B cell (primary cell): ENCODE measurements at regions not wholly inside any gene's neighbourhood (a gene's known extent, or its start where the extent isn't known, plus 50 kb on each side); places are given as distances from the start of the nearest gene placed in this dataset.

Source experiments
- ATAC-seq: fragments of 200-7000 bp; cut with Tn5 transposase; one replicate; pipeline ENCODE4 v1.10.0; 2021; ENCODE audit warnings: low read depth, mild to moderate bottlenecking, moderate number of reproducible peaks, moderate library complexity
- CTCF ChIA-PET: fragments of 350-600 bp; sonication (Branson Sonifier 250); formaldehyde crosslinking; loops from one replicate; lab custom pipeline; 2021; ENCODE audit warnings: antibody characterized with exemption, inconsistent platforms; lab: Charles Lee
- POLR2A ChIA-PET: fragments of 350-600 bp; sonication (Branson Sonifier 250); formaldehyde crosslinking; loops from one replicate; lab custom pipeline; 2021; ENCODE audit warnings: antibody characterized with exemption; lab: Charles Lee
- DNase-seq: peaks from one replicate; pipeline ENCODE4 v3.0.0; 2013
- H2AFZ ChIP-seq: 2 replicates; pipeline ENCODE4 v1.6.1; 2012; ENCODE audit warnings: mild to moderate bottlenecking, low read depth, low read length; ENCODE audit not compliant: insufficient read depth, poor library complexity, severe bottlenecking
- H3K27ac ChIP-seq, 2 donors: 1 replicate in 1 of 2; 2 replicates in 1 of 2; pipeline ENCODE4 v1.5.1; 2012 to 2013; ENCODE audit warnings: low read length in 2 of 2, mild to moderate bottlenecking in 2 of 2, moderate library complexity in 1 of 2
- H3K27me3 ChIP-seq, 4 experiments: fragments of 200-600 bp in 1 of 4; sonication (generic) in 1 of 4; replicated peaks in 1 of 4; 1 replicate in 2 of 4; 2 replicates in 2 of 4; pipeline versions ENCODE4 v1.6.1 to v1.7.0; 2013 to 2016; ENCODE audit warnings: low read length in 3 of 4, mild to moderate bottlenecking in 2 of 4, mixed read lengths in 1 of 4, moderate library complexity in 1 of 4; ENCODE audit not compliant: insufficient read depth in 4 of 4, control insufficient read depth in 3 of 4; ENCODE audit errors: control extremely low read depth in 1 of 4
- H3K36me3 ChIP-seq, 2 experiments: replicated peaks in 1 of 2; 1 replicate in 1 of 2; 2 replicates in 1 of 2; pipeline versions ENCODE4 v1.6.1 to v1.7.1; 2013; ENCODE audit warnings: low read length in 1 of 2; ENCODE audit not compliant: insufficient read depth in 2 of 2, control insufficient read depth in 1 of 2; ENCODE audit errors: control extremely low read depth in 1 of 2, extremely low read depth in 1 of 2
- H3K4me1 ChIP-seq, 2 donors: fragments of 200-600 bp in 1 of 2; sonication (generic) in 1 of 2; 1 replicate in 1 of 2; 2 replicates in 1 of 2; pipeline versions ENCODE4 v1.5.1 to v1.6.1; 2013 to 2017; ENCODE audit warnings: low read length in 2 of 2; ENCODE audit not compliant: control insufficient read depth in 2 of 2, insufficient read depth in 2 of 2
- H3K4me2 ChIP-seq: replicated peaks from 2 replicates; pipeline ENCODE3; 2012; ENCODE audit warnings: mild to moderate bottlenecking, low read depth, low read length; ENCODE audit not compliant: poor library complexity, severe bottlenecking
- H3K4me3 ChIP-seq, 5 experiments: fragments of 200-600 bp in 1 of 5; sonication (generic) in 1 of 5; 1 replicate in 3 of 5; 2 replicates in 2 of 5; pipeline versions ENCODE4 v1.5.1 to v1.7.0; 2011 to 2016; ENCODE audit warnings: low read length in 4 of 5, mild to moderate bottlenecking in 4 of 5, low read depth in 2 of 5, control low read depth in 1 of 5, moderate library complexity in 1 of 5; ENCODE audit not compliant: insufficient read depth in 1 of 5; ENCODE audit errors: control extremely low read depth in 1 of 5, extremely low read depth in 1 of 5
- H3K79me2 ChIP-seq: fragments of 200-600 bp; sonication (generic); one replicate; pipeline ENCODE4 v1.6.0; 2016; ENCODE audit warnings: low read length; ENCODE audit not compliant: control insufficient read depth, insufficient read depth
- H3K9ac ChIP-seq: fragments of 200-600 bp; sonication (generic); 2 replicates; pipeline ENCODE4 v1.6.1; 2017; ENCODE audit warnings: mild to moderate bottlenecking, low read length, moderate library complexity
- H3K9me3 ChIP-seq, 3 donors: one replicate each; pipeline versions ENCODE4 v1.6.1 to v1.7.1; 2013; ENCODE audit warnings: low read length in 2 of 3; ENCODE audit not compliant: control insufficient read depth in 2 of 3, insufficient read depth in 1 of 3; ENCODE audit errors: control extremely low read depth in 1 of 3
- H4K20me1 ChIP-seq: 2 replicates; pipeline ENCODE4 v1.6.0; 2012; ENCODE audit warnings: mild to moderate bottlenecking, low read length; ENCODE audit not compliant: insufficient read depth, control insufficient read depth, poor library complexity, severe bottlenecking
- H3K27ac Mint-ChIP-seq: one replicate; pipeline ENCODE4 v1.8.0; 2021; ENCODE audit warnings: mixed read lengths
- H3K27me3 Mint-ChIP-seq: one replicate; pipeline ENCODE4 v1.8.0; 2021; ENCODE audit warnings: mixed read lengths
- H3K4me1 Mint-ChIP-seq: one replicate; pipeline ENCODE4 v1.8.0; 2021; ENCODE audit warnings: mixed read lengths
- H3K4me3 Mint-ChIP-seq: one replicate; pipeline ENCODE4 v1.8.0; 2021; ENCODE audit warnings: mixed read lengths
- H3K9me3 Mint-ChIP-seq: one replicate; pipeline ENCODE4 v1.8.0; 2022; ENCODE audit warnings: mixed read lengths; ENCODE audit not compliant: insufficient read depth
- EZH2 ChIP-seq: IDR thresholded peaks from 2 replicates; pipeline ENCODE4 v1.6.1; 2012; ENCODE audit warnings: borderline replicate concordance, low read depth, mild to moderate bottlenecking, moderate library complexity, low read length; ENCODE audit not compliant: insufficient read depth, poor library complexity, severe bottlenecking
- WGBS: methylation state at CpG from one replicate; pipeline ENCODE4 v1.1.5; 2013; ENCODE audit warnings: missing lambda C conversion rate; ENCODE audit not compliant: insufficient coverage; 5-methylcytosine and 5-hydroxymethylcytosine counted together
- intact Hi-C: fragments of 100-400 bp; cut with micrococcal nuclease; formaldehyde crosslinking; loops from one replicate; pipeline ENCODE4 v1.10.0; 2022
- TF ChIP-seq, protein P1 (sequence below): fragments of 200-600 bp; IDR thresholded peaks from one replicate; pipeline ENCODE4 v1.8.0; 2022; ENCODE audit warnings: antibody characterized with exemption, mild to moderate bottlenecking

DNA sequence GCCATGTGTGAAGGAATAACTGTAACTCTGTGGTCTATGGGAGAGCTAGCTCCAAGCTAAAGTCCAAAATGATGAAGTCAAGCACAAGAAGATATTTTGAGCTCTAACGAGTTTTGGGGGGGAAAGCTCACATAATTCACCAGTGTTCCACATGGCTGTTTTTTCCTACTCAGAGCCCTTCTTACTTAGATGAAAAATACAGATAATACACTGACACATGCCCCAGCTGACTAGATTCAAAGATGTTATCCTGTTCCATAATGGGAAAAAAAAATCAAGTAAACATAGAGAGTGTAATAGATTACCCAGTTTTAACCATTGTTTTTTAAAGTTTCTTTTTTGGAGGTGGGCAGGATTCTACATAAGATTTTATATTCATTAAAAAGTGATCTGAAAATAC is 86.6 kb downstream of the PRLHR start:
- no peaks in the 10 kb centered on the region for H3K4me1 Mint-ChIP-seq
- H3K27ac Mint-ChIP-seq, result no peak overlapping the region
- ChIA-PET CTCF (no interaction called here), POLR2A (no interaction called here)
- DNase-seq, result no peak
- no peak overlapping the region for H3K4me3 ChIP-seq
- no CpG with 5 or more reads among the region's 1 CpG for WGBS
- no peaks in the 10 kb centered on the region for H3K9me3 ChIP-seq
- H4K20me1 ChIP-seq, result no peaks in the 10 kb centered on the region
- no peaks in the 10 kb centered on the region for H3K4me1 ChIP-seq
- no peaks in the 10 kb centered on the region for H3K9me3 Mint-ChIP-seq
- H3K27me3 ChIP-seq, result no peaks in the 10 kb centered on the region
- H3K36me3 ChIP-seq, result no peaks in the 10 kb centered on the region
- H2AFZ ChIP-seq, result no peak overlapping the region
- no peak overlapping the region for H3K9ac ChIP-seq
- TF ChIP-seq, protein P1, sequence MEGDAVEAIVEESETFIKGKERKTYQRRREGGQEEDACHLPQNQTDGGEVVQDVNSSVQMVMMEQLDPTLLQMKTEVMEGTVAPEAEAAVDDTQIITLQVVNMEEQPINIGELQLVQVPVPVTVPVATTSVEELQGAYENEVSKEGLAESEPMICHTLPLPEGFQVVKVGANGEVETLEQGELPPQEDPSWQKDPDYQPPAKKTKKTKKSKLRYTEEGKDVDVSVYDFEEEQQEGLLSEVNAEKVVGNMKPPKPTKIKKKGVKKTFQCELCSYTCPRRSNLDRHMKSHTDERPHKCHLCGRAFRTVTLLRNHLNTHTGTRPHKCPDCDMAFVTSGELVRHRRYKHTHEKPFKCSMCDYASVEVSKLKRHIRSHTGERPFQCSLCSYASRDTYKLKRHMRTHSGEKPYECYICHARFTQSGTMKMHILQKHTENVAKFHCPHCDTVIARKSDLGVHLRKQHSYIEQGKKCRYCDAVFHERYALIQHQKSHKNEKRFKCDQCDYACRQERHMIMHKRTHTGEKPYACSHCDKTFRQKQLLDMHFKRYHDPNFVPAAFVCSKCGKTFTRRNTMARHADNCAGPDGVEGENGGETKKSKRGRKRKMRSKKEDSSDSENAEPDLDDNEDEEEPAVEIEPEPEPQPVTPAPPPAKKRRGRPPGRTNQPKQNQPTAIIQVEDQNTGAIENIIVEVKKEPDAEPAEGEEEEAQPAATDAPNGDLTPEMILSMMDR, result no peak
- no peak for TF ChIP-seq EZH2
- H3K27me3 Mint-ChIP-seq, result peaks cover 12% of the 10 kb centered on the region
- no peak overlapping the region for H3K4me2 ChIP-seq
- no peak overlapping the region for H3K4me3 Mint-ChIP-seq
- H3K79me2 ChIP-seq, result no peaks in the 10 kb centered on the region
- no peak overlapping the region for H3K27ac ChIP-seq
- no peak for ATAC-seq
- intact Hi-C loops, result no loop called here

DNA sequence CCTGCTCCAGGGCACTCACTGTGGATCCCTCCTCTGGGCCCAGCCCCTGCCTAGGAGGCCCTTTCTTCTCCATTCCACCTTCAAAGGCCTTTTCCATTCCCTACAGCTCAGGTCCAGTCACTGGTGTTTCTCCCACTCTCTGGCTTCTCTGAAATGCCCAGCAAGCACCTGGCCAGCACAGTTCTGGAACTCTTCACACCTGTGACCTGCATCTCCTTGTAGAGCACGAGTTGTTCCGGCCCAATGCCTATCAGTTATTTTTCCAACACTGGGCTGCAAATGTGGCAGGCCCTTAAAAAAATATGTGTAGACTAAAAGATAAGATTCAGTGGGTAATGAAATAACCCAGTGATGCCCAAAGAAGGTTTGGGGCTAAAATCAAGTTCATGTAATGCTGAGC is 87.1 kb downstream of the PRLHR start:
- Histone ChIP-seq H3K27me3 (no peaks in the 10 kb centered on the region), H3K27ac (no peak overlapping the region), H3K4me2 (no peak overlapping the region), H3K36me3 (no peaks in the 10 kb centered on the region), H3K79me2 (no peaks in the 10 kb centered on the region), H2AFZ (no peak overlapping the region), H4K20me1 (no peaks in the 10 kb centered on the region), H3K4me3 (no peak overlapping the region), H3K4me1 (no peaks in the 10 kb centered on the region), H3K9me3 (no peaks in the 10 kb centered on the region), H3K9ac (no peak overlapping the region)
- CTCF ChIA-PET, result no interaction called here
- POLR2A ChIA-PET, result no interaction called here
- intact Hi-C loops, result no loop called here
- H3K4me3 Mint-ChIP-seq, result no peak overlapping the region
- H3K27me3 Mint-ChIP-seq, result peaks cover 10% of the 10 kb centered on the region
- no peak for TF ChIP-seq EZH2
- TF ChIP-seq, protein P1, result no peak
- no peak for ATAC-seq
- no peaks in the 10 kb centered on the region for H3K9me3 Mint-ChIP-seq
- no peaks in the 10 kb centered on the region for H3K4me1 Mint-ChIP-seq
- no peak overlapping the region for H3K27ac Mint-ChIP-seq
- DNase-seq, result no peak
- 100% methylated on average over 2 of the region's 2 CpGs for WGBS
